ACHN (cell line): ENCODE measurements at regions not wholly inside any gene's neighbourhood (a gene's known extent, or its start where the extent isn't known, plus 50 kb on each side); places are given as distances from the start of the nearest gene placed in this dataset.

Experiments used
- DNase-seq: peaks from one replicate; pipeline ENCODE4 v3.0.0-alpha.2; 2015
- in situ Hi-C: cut with HindIII; loops from 2 replicates; pipeline ENCODE4 v1.10.0; 2017; ENCODE audit warnings: low sequenced_read_pairs, low pct_ligation_motif_present, low pct_unique_long_range_greater_than_20kb

DNA sequence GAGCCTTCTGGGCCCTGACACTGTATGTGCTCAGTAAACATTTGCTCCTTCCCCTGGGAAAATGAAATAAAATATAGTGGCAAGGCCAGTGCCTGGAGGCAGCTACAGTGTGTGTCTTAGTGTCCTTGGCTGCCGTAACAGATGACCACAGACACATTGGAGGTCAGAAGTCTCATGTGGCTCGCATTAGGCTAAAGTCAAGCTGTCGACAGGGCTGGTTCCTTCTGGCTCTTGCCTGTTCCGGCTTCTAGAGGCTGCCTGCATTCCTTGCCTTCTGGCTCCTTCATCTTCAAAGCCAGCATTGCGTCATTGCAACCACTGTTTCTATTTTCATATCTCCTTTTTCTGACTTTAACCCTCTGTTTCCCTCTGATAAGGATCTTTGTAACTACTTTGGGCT is 83.6 kb upstream of the STX18 start:
- in situ Hi-C loops, result no loop called here

DNA sequence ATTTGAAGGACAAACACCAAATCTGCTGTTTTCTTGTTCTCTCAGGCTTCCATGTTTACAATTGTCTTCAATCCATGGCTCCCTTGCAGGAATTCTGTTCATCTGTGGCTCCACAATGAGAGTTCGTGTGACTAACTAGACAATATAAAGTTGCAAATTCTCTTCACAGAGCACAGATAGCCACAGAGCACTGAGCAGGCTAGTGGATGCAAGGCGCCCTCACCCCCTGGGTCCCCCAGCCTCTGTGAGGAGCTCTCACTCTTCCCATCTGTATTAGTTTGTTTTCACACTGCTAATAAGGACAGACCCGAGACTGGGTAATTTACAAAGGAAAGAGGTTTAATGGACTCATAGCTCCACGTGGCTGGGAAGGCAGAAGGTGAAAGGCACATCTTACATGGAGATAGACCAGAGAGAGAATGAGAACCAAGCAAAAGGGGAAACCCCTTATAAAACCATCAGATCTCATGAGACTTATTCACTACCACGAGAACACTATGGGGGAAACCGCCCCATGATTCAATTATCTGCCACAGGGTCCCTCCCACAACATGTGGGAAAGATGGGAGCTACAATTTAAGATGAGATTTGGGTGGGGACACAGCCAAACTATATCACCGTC is 82.5 kb upstream of the STX18 start:
- no peak for DNase-seq
- in situ Hi-C loops, result no loop called here

More for the DNA sequence above, 83.6 kb upstream of the STX18 start:
- no peak for DNase-seq

DNA sequence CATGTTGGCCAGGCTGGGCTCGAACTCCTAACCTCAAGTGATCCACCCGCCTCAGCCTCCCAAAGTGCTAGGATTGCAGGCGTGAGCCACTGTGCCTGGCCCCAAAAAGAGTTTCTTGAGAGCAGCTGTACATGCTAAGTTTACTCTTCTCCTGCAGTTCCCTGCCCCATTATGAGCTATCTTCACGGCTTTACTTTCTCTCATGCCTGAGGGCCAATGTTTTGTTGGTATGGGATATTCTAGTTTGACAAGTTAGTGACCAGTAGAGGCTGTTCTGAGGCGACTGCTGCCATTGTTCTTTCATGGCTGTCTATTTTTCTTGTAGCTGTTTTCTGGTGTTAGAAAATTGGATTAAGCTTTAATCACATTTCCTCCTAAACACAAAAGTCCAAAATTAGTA is 78.0 kb upstream of the STX18 start:
- no peak for DNase-seq
- in situ Hi-C loops, result no loop called here

DNA sequence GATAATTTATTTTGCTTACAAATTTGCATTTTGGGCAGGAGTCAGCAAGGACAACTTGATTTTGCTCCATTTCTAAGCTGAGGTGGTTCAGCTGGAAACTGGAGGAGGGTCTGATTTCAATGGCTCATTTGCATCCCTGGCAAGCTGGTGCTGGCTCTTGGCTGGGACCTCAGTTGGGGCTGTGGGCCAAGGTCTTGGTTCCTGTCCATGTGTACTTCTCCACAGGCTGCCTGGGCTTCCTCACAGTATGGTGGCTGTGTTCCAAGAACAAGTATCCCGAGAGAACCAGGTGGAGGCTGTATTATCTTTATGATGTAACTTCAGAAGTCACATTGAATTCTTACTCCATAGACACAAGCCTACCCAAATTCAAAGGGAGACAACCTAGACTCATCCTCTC is 77.0 kb upstream of the STX18 start:
- DNase-seq, result no peak
- in situ Hi-C loops, result no loop called here

DNA sequence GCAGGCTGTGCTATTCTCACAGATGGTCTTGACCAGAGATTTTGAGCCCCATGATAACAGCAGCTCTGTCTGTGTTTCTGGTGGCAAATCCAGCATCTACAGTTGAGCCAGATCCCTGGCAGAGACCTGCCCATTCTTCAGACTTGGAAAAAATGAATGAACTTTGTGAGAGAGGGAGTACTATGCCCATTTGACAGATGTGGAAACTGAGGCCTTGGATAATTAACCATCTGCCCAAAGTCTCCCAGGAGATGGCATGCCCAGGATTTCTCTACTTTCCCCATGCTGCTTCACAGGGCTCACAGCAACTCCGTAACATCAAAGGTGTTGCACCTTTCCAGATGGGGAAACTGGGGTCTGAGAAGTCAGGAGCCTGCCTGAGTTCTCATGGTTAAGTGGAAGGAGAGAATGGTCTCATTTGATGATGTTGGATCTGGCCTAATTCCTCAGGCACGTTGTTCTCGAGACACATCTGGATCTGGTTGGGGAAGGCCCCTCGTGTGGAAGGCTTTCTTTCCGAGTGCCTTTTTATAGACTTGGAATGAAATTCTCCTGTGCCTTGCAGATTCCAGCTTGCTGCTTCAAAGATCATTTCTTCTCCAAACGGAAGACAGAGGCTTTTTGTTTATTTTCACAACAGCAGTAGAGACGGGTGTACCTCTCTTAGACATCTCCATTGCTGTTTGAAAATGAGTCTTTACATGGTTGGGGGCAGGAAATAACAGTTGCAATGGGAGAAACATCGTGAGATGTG is 73.3 kb upstream of the STX18 start:
- in situ Hi-C loops, result no loop called here
- DNase-seq, result no peak

DNA sequence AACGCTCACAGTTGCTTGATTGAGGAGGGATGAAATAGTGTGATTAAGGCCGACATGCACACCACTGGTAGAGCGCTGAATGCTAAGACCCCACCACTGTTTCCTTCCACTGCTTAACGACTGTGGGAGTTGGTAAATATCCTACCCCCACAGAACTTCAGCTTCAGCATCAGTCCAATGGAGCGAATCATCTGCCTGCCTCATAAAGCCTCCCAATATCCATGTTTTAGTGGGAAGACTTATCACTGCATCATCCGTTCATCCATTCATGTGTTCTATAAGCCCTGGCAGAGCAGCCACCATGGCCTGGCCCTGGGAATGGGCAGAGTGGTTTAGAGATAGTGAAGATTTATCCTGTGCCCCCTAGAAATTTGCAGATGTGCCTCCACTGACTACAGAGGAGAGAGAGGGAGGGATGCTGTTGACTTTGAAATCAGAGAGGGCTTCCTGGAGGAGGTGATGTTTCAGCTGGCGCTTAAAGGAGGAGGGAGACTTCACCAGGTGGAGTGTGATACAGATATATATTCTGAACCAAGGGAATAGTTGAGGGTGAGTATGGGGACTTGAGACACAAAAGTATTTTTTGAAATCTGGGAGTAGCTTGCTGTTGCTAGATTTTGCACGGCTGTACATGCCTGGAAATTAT is 71.9 kb upstream of the STX18 start:
- DNase-seq, result no peak
- in situ Hi-C loops, result no loop called here

DNA sequence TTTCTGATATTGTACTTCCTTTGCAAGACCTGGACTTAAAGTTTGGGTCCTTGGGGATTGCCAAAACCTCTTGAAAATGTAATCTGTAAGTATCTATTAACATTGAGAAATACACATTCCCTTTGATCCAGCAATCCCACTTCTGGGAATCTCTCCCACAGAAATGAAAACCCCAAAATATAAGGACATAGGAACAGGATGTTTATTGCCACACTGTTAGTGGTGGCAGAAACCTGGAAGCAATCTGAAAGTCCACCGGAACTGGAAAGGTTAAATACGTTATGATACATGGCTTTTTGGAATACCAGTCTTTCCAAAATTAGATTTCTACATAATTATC is 71.2 kb upstream of the STX18 start:
- DNase-seq, result no peak
- in situ Hi-C loops, result no loop called here

DNA sequence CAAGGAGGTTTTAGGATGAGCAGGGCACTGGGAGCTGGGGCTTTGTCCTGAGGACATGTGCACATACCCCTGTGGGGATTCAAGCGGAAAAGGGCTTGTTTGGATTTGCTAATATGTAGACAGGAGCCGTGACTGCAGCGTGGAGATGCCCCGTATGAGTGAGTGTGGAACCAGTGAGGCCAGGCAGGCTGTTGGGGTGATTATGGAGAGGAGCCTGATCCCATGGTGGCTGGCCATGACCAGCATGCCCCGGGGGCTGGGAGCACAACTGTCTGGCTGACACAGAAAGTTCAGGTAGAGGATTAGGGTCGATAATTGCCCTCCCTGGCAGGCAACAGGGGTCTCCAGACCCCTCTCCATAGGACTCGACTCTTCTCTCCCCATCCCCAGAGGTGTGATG is 68.8 kb upstream of the STX18 start:
- in situ Hi-C loops, result no loop called here

DNA sequence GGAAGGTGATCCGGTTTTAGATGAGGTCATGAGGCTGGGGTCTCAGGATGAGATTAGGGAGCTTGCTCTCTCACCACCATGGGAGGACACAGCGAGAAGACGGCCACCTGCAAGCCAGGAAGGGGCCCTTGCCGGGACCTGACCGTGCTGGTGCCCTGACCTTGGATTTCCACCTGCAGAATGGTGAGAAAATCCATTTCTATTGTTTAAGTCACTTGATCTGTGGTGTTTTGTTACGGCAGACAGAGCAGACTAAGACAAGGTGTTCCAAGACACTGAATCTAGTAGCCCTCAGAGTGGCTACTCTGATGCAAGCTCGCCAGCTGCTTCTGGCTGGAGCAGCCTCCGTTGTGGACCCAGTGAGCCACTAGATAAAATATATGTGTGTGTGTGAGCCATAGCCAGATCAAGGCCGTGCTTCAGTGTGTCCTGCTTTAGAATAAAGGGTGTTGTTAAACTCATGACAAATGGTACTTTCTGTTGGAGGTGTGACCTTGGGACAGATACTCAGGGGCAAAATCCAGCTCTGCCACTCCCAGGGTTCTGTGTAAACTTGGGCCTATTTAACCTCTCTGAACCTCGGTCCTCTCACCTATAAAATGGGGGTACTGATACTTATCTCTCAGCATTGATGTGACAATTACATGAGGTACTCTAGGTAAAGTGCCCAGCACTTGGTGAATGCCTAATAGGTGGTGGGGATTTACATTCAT is 67.9 kb upstream of the STX18 start:
- DNase-seq, result no peak
- in situ Hi-C loops, result no loop called here

More for the DNA sequence above, 68.8 kb upstream of the STX18 start:
- no peak for DNase-seq

DNA sequence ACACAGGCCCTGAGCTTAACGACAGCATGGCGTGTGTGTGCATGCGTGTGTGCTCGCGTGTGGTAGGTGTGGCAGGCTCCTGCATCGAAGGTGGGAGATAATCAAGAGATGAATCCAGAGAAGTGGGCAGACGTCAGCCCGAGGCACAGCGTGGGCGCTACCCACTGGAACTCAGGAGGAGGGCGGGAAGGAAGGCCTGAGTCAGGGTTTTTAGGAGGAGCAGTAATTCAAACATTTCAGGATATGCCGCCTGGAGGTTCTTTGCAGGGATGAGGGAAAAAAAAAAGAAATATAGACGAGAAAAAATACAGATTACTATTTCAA is 66.3 kb upstream of the STX18 start:
- no peak for DNase-seq
- in situ Hi-C loops, result no loop called here

DNA sequence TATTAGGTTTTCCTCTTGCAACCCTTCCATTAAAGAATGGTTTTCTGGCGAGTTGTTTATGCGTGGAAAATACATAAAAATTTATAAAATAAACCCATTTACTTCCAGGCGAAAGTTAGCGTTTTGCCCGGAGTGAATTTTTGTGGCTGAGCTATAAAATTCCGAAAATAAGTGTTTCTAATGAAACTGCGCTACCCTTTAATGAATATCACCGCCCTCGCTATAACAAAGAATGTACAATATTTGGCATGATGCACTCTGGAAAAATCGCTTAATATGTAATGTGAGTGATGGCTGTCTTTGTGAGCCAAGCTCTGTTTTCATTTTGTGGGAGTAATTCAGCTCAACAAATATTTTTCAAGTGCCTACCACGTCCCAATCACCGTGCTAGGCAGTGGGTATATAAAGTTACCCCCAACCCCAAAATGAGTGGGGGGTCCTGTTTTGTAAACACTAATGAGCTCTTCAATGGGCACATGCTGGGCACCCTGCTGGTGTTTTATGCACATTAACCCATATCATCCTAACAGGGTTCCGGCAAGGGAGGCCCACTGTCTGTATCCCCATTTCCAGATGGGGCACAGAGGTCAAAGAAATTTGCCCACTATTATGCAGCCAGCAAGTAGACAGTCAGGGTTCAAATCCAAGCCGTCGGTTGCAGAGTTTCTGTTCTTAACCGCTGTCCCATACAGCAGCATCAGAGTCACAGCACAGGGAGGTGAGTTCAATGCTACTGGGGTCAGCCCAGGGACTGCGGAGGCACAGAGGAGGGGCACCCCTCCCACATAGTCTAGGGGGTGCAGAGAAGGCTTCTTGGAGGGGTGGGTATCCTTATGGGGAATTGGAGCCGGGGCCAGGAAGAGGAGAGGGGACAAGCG is 65.7 kb upstream of the STX18 start:
- no peak for DNase-seq
- in situ Hi-C loops, result no loop called here

DNA sequence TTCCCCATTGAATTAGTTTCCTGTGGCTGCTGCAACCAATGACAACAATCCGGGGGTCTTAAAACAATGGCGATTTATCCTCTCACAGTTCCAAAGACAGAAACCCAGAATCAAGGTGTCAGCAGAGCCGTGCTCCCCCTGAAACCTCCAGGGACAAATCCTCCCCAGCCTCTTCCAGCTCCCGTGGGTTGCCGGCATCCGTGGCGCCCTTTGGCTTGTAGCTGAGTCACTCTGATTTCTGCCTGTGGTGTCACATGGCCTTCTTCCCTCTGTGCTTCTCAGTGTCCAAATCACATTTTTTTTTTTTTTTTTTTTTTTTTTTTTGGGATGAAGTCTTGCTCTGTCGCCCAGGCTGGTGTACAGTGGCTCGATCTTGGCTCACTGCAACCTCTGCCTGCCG is 64.5 kb upstream of the STX18 start:
- peak; percentile 26 for DNase-seq
- in situ Hi-C loops, result no loop called here

DNA sequence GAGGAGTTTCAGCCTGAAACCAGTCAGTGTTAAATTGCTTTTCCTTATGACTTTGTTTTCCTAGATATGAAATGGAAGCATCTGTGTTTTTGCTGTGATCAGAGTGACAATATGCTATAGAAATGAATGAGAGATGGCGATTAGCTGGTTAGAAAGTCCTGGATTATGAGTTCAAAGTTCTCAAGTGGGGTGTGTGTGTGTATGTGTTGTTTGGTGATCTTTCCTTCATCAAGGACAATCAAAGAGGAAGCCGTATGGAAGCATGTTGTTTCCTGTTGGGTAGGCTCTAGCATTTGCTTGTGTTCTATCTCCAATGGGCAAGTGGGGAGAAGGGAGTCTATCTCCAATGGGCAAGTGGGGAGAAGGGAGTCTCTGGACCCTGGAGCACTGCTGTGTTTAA is 64.0 kb upstream of the STX18 start:
- in situ Hi-C loops, result no loop called here

DNA sequence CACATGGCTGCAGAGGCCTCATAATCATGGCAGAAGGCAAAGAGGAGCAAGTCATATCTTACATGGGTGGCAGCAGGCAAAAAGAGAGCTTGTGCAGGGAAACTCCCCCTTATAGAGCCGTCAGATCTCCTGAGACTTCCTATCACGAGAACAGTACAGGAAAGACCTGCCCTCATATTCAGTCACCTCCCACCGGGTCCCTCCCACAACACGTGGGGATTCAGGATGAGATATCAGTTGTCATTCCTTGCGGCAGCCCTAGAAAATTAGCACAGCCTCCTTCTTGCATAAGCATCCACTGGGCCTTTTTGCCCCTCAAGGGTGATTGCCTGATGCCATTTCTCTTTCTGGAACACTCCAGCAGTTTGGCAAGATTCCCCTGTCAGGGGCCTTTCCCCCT is 61.7 kb upstream of the STX18 start:
- in situ Hi-C loops, result no loop called here
- no peak for DNase-seq

More for the DNA sequence above, 64.0 kb upstream of the STX18 start:
- DNase-seq, result no peak

DNA sequence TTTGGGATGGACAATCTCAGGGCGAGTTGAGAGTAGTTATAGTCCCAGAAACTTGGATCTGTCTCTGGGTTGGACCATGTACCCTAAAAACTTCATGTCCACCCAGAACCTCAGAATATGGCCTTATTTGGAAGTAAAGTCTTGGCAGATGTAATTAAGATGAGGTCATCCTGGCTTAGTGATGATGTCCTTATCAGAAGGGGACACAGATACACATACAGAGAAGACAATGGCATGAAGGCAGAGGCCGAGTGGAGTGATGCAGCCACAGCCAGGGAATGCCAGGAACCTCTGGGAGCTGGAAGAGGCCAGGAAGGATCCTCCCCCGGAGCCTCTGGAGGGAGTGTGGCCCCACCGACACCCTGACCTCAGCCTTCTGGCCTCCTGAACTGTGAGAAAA is 61.2 kb upstream of the STX18 start:
- DNase-seq, result no peak
- in situ Hi-C loops, result no loop called here

DNA sequence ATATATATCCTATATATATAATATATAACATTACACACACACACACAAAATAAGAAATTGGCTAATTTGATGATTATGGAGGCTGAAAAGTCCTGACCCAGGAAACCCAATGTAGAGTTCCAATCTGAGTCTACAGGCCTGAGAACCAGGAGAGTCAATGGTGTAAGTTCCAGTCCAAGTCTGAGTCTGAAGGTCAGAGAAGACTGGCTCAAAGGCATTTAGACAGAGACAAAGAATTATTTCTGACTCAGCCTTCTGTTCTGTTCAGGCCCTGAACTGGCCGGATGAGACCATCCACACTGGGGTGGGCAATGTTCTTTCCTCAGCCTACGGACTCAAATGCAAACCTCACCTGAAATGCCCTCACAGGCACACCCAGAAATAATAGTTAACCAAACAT is 60.6 kb upstream of the STX18 start:
- DNase-seq, result no peak
- in situ Hi-C loops, result no loop called here

DNA sequence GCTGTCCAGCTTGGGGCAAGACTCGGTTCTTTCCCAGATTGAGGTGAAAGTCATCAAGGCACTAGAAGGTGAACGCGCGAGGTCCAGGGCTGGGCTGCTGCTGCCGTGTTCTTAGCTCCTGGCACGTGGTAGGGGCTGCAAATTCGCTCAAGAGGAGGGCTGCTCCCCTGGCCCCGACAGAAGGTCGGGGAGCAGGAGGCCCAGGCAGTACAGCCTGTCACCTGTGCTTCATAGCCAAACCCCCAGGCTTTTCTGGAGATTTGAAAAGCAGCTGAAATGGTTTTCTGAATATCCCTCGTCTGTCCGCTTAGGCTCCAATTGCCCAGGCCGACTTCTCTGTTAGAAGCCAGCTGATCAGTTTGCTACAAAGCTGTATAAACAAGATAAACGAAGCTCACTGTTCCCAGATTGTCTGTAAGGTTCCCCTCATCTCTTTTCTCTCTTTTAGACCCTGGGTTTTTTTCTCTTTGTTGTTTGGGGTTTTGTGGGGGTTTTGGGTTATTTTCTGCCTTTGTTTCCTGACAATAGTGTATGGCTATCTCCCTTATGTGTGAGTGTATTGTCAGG is 60.0 kb upstream of the STX18 start:
- DNase-seq, result no peak
- in situ Hi-C loops, result no loop called here

DNA sequence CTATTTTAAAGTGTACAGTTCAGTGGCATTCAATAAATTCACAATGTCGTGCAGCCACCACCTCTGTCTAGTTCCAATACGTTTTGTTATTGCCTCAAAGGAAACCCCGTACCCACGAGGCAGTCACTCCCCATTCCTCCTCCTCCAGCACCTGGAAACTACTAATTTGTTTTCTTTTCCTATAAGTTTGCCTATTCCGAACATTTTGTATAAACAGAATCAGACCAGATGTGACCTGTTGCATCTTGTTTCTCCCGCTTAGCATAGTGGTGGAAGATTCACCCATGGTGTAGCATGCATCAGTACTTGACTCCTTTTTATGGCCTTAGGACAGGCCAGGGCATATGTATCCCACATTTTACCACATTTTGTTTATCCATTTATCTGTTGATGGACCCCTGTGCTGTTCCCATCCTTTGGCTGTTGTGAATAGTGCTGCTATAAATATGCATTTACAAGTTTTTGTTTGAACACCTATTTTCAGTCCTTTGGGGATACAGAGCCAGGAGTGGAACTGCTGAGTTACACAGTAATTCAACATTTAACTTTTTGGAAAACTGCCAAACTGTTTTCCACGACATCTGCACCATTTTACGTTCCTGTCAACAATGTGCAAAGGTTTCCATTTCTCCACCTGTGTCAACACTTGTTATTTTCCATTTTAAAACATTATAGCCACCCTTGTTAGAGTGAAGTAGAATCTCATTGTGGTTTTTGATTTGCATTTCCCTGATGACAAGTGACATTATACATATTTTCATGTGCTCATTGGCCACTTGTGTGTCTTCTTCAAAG is 57.8 kb upstream of the STX18 start:
- in situ Hi-C loops, result no loop called here
- DNase-seq, result no peak
